BJ (cell line): ENCODE measurements at regions not wholly inside any gene's neighbourhood (a gene's known extent, or its start where the extent isn't known, plus 50 kb on each side); places are given as distances from the start of the nearest gene placed in this dataset.

Source experiments
- CTCF ChIA-PET: fragments of 350-600 bp; formaldehyde crosslinking; extraction: SDS; loops from one replicate; lab custom pipeline; 2021; ENCODE audit warnings: antibody characterized with exemption, inconsistent platforms; lab: Yijun Ruan, JAX
- POLR2A ChIA-PET: fragments of 300-600 bp; sonication (Branson Sonifier 250); formaldehyde crosslinking; extraction: SDS; loops from one replicate; lab custom pipeline; 2021; ENCODE audit warnings: antibody characterized with exemption; lab: Charles Lee
- DNase-seq: peaks from one replicate; pipeline ENCODE4 v3.0.0-alpha.2; 2011; ENCODE audit warnings: low read depth
- H3K27me3 ChIP-seq: 2 replicates; pipeline ENCODE4 v1.6.0; 2011; ENCODE audit warnings: low read length; ENCODE audit not compliant: control insufficient read depth, insufficient read depth
- H3K36me3 ChIP-seq: 2 replicates; pipeline ENCODE4 v1.5.1; 2011; ENCODE audit warnings: low read length; ENCODE audit not compliant: control insufficient read depth, insufficient read depth
- H3K4me3 ChIP-seq: 2 replicates; pipeline ENCODE4 v1.5.1; 2011; ENCODE audit warnings: low read depth, mild to moderate bottlenecking, control low read depth, low read length
- CTCF ChIP-seq: IDR thresholded peaks from 2 replicates; pipeline ENCODE4 v1.5.1; 2011; ENCODE audit warnings: low read depth, mild to moderate bottlenecking, control low read depth, inconsistent platforms, low read length, moderate library complexity; ENCODE audit not compliant: insufficient read depth

- H3K4me3 ChIP-seq = no peak overlapping the region
- ChIA-PET POLR2A (no interaction called here), CTCF (no interaction called here)
- no peak for TF ChIP-seq CTCF
- H3K27me3 ChIP-seq = peaks cover 4% of the 10 kb centered on the region
- no peak for DNase-seq
- no peaks in the 10 kb centered on the region for H3K36me3 ChIP-seq
Observed at GRCh38 chr20:58051367-58051766, 177.1 kb downstream of the ANKRD60 start.

- DNase-seq = no peak
- Histone ChIP-seq H3K4me3 (no peak overlapping the region), H3K36me3 (no peaks in the 10 kb centered on the region), H3K27me3 (no peaks in the 10 kb centered on the region; the same call in none of the 2 replicates)
- TF ChIP-seq CTCF = no peak
- ChIA-PET POLR2A (no interaction called here), CTCF (interaction anchor here (0.7 to 2.2 kb wide), 3 partner anchors 28 to 39 kb away, joined by 3 to 8 read pairs (median 3); no protein-coding TSS in a partner anchor)
Observed at GRCh38 chr20:58048096-58048702, 180.3 kb downstream of the ANKRD60 start.

- CTCF ChIA-PET = interaction anchor here (1.1 to 1.7 kb wide), 2 partner anchors 12 to 41 kb away, joined by 4 to 5 read pairs; no protein-coding TSS in a partner anchor
- no peak overlapping the region for H3K4me3 ChIP-seq
- POLR2A ChIA-PET = no interaction called here
- no peak for DNase-seq
- no peaks in the 10 kb centered on the region for H3K36me3 ChIP-seq
- H3K27me3 ChIP-seq = no peaks in the 10 kb centered on the region; the same call in none of the 2 replicates
- TF ChIP-seq CTCF = no peak
Observed at GRCh38 chr20:58046311-58046710, 182.1 kb downstream of the ANKRD60 start.

DNA sequence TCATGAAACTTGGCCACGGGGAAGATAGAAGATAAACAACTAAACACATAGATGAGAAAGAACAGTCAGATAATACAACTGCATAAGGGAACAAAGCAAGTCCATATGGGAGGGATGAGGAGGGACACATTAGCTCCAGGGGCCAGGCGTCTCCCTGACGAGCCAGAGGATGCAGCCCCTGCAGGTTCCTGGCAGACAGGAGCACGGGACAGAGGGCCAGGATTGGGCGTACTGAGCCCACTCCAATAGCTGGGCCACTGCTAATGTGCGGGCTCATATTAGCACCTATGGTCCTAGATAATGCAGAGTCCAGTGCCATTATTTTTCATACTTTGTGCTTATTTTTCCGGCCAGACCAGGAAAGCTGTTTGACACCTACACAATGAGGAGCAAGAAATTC is 182.9 kb downstream of the ANKRD60 start:
- no peaks in the 10 kb centered on the region for H3K36me3 ChIP-seq
- ChIA-PET CTCF (interaction anchor here (1.1 to 1.7 kb wide), 2 partner anchors 13 to 41 kb away, joined by 4 to 5 read pairs; no protein-coding TSS in a partner anchor), POLR2A (no interaction called here)
- H3K27me3 ChIP-seq = no peaks in the 10 kb centered on the region; the same call in none of the 2 replicates
- TF ChIP-seq CTCF = no peak
- no peak overlapping the region for H3K4me3 ChIP-seq
- no peak for DNase-seq

DNA sequence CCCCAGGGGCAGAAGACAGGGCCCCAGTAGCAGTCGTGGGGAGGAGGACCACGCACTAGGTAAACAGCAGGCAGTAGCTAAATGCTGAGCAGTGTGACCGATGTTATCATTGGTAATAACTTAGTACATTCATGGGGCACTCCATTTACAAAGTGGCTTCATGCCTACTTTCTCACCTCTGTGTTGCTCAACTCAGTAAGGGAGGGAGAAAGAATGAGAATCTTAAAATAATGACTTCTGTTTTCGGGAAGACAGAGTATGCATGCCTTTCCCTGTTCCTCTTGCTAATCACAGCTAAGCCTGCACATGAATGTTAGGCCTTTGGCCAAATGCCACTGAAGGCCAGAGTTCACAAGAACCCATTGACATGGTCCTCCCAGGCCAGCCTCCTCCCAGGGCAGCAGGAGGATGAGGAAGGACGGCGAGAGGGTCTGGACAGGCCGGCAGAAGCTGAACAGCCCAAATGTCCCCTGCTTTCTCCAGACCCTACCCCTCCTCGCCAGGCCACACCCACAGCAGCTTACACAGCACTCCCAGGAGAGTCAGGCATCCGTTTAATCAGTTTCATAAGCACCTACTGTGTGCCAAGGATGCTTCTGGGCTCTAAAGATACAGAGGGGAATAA is 183.4 kb downstream of the ANKRD60 start:
- ChIA-PET CTCF (interaction anchor here (1.7 to 2.3 kb wide), 2 partner anchors 42 kb away, joined by 5 to 9 read pairs; no protein-coding TSS in a partner anchor), POLR2A (no interaction called here)
- H3K36me3 ChIP-seq = no peaks in the 10 kb centered on the region
- H3K4me3 ChIP-seq = no peak overlapping the region
- H3K27me3 ChIP-seq = no peaks in the 10 kb centered on the region; the same call in none of the 2 replicates
- no peak for DNase-seq
- no peak for TF ChIP-seq CTCF
